ENCODE measurements at regions not wholly inside any gene's neighbourhood (a gene's known extent, or its start where the extent isn't known, plus 50 kb on each side); places are given as distances from the start of the nearest gene placed in this dataset.

GRCh38 chr3:124636101-124636862 lies 94.0 kb upstream of the UMPS start:
- Histone ChIP-seq H3K27ac (ENCODE audit: insufficient read depth, low read depth, low read length) (no peak overlapping the region), H3K4me2 (ENCODE audit: insufficient read depth, low read length) (no peak overlapping the region), H3K9me1 (replicated peaks; ENCODE audit: control insufficient read depth, extremely low read depth, insufficient read depth, low read length) (no peaks in the 10 kb centered on the region), H3K9ac (replicated peaks; ENCODE audit: extremely low read depth, insufficient read depth, low read length) (no peak overlapping the region), H3K4me1 (ENCODE audit: control insufficient read depth, extremely low read depth, insufficient read depth, low read length) (no peaks in the 10 kb centered on the region), H3K27me3 (ENCODE audit: control insufficient read depth in 2 of 2, insufficient read depth in 2 of 2, low read length in 2 of 2) (peaks cover 2% of the 10 kb centered on the region in 2 experiments), H3K9me3 (replicated peaks; ENCODE audit: control insufficient read depth, insufficient read depth, low read length) (no peaks in the 10 kb centered on the region), H3K4me3 (replicated peaks in 1 of 3; ENCODE audit: insufficient read depth in 1 of 3, low read depth in 1 of 3, low read length in 3 of 3) (no peak overlapping the region), H3K36me3 (ENCODE audit: control insufficient read depth in 2 of 2, extremely low read depth in 1 of 2, insufficient read depth in 2 of 2, low read length in 2 of 2) (no peaks in the 10 kb centered on the region), H2AFZ (ENCODE audit: low read depth, low read length) (no peak overlapping the region), H4K20me1 (replicated peaks; ENCODE audit: control insufficient read depth, extremely low read depth, insufficient read depth, low read length) (no peaks in the 10 kb centered on the region), H3K79me2 (ENCODE audit: control insufficient read depth, insufficient read depth, low read length) (no peaks in the 10 kb centered on the region)
- dilution Hi-C loops (cut with MboI; ENCODE audit: extremely low pct_ligation_motif_present, low sequenced_read_pairs): no loop called here
- intact Hi-C loops (cut with micrococcal nuclease): no loop called here
- no TSS peak for BruUV-seq (replicated peaks)
- ChIA-PET POLR2A (no interaction called here), CTCF (interaction anchor here (0.9 to 1.2 kb wide), 2 partner anchors 9 to 53 kb away, joined by 3 to 4 read pairs; no protein-coding TSS in a partner anchor)
- FAIRE-seq (no peak), DNase-seq (ENCODE audit: low read depth, low spot score) (no peak)
- TF ChIP-seq JUN (IDR thresholded peaks at IDR 0.05; ENCODE audit: borderline replicate concordance, insufficient read depth, insufficient read length, low read depth) (no peak), MYC (IDR thresholded peaks at IDR 0.05; ENCODE audit: low read depth, low read length) (no peak), EZH2 (IDR thresholded peaks at IDR 0.05; ENCODE audit: borderline replicate concordance, low read depth, low read length, severe bottlenecking) (no peak), MAX (IDR thresholded peaks at IDR 0.05; ENCODE audit: insufficient read depth, insufficient read length) (no peak), FOS (IDR thresholded peaks at IDR 0.05; ENCODE audit: borderline replicate concordance, insufficient read depth, low read length) (no peak), POLR2A (IDR thresholded peaks at IDR 0.05; ENCODE audit: low read depth, low read length) (no peak), POLR2AphosphoS5 (IDR thresholded peaks at IDR 0.05; ENCODE audit: insufficient read depth, low read depth, low read length) (no peak), GATA2 (IDR thresholded peaks at IDR 0.05; ENCODE audit: insufficient read depth, insufficient read length, low read depth, low read length) (no peak), CTCF (IDR thresholded peaks at IDR 0.05; ENCODE audit: extremely low read depth in 1 of 2, insufficient read depth in 1 of 2, low read depth in 1 of 2, low read length in 2 of 2) (no peak)
